CD14-positive monocyte (primary cell): ENCODE measurements at regions not wholly inside any gene's neighbourhood (a gene's known extent, or its start where the extent isn't known, plus 50 kb on each side); places are given as distances from the start of the nearest gene placed in this dataset.

Experiments
- DNase-seq, 3 donors: peaks; one replicate each; pipeline ENCODE4 v3.0.0-alpha.2; 2011 to 2022
- H2AFZ ChIP-seq: 2 replicates; pipeline ENCODE4 v1.6.0; 2012; ENCODE audit warnings: mild to moderate bottlenecking, low read depth, low read length, inconsistent platforms; ENCODE audit not compliant: insufficient read depth, poor library complexity, severe bottlenecking
- H3K27ac ChIP-seq, 2 donors: 1 replicate in 1 of 2; 2 replicates in 1 of 2; pipeline ENCODE4 v1.5.1; 2012 to 2013; ENCODE audit warnings: low read length in 2 of 2, control low read depth in 1 of 2, inconsistent platforms in 1 of 2, low read depth in 1 of 2, mild to moderate bottlenecking in 1 of 2
- H3K27me3 ChIP-seq, 2 donors: one replicate each; pipeline versions ENCODE4 v1.6.0 to v1.6.1; 2011 to 2013; ENCODE audit warnings: low read length in 2 of 2; ENCODE audit not compliant: control insufficient read depth in 2 of 2, insufficient read depth in 2 of 2
- H3K36me3 ChIP-seq, 2 donors: replicated peaks in 1 of 2; 1 replicate in 1 of 2; 2 replicates in 1 of 2; pipeline versions ENCODE4 v1.5.1 to v1.6.1; 2012 to 2013; ENCODE audit warnings: low read length in 2 of 2, control low read depth in 1 of 2, inconsistent platforms in 1 of 2, mild to moderate bottlenecking in 1 of 2; ENCODE audit not compliant: insufficient read depth in 2 of 2, control insufficient read depth in 1 of 2
- H3K4me1 ChIP-seq, 2 donors: 1 replicate in 1 of 2; 2 replicates in 1 of 2; pipeline versions ENCODE4 v1.5.1 to v1.6.1; 2012 to 2013; ENCODE audit warnings: low read length in 2 of 2, control low read depth in 1 of 2, inconsistent platforms in 1 of 2, mild to moderate bottlenecking in 1 of 2, moderate library complexity in 1 of 2; ENCODE audit not compliant: insufficient read depth in 2 of 2, control insufficient read depth in 1 of 2
- H3K4me2 ChIP-seq: replicated peaks from 2 replicates; pipeline ENCODE3; 2012; ENCODE audit warnings: low read length, moderate library complexity, mild to moderate bottlenecking; ENCODE audit not compliant: poor library complexity, severe bottlenecking; ENCODE audit errors: extremely low read depth
- H3K4me3 ChIP-seq, 3 experiments: fragments of 200-600 bp in 1 of 3; sonication (generic) in 1 of 3; replicated peaks in 1 of 3; 1 replicate in 2 of 3; 2 replicates in 1 of 3; pipeline ENCODE4 v1.5.1; 2011 to 2013; ENCODE audit warnings: low read length in 3 of 3, mild to moderate bottlenecking in 3 of 3, control low read depth in 2 of 3, low read depth in 2 of 3, inconsistent platforms in 1 of 3, moderate library complexity in 1 of 3
- H3K79me2 ChIP-seq: 2 replicates; pipeline ENCODE4 v1.6.0; 2012; ENCODE audit warnings: mild to moderate bottlenecking, control low read depth, inconsistent platforms, low read length, moderate library complexity; ENCODE audit not compliant: insufficient read depth
- H3K9ac ChIP-seq: 2 replicates; pipeline ENCODE4 v1.6.0; 2017; ENCODE audit warnings: low read length, mild to moderate bottlenecking; ENCODE audit not compliant: insufficient read depth, poor library complexity, severe bottlenecking
- H3K9me3 ChIP-seq, 2 donors: replicated peaks in 1 of 2; 1 replicate in 1 of 2; 2 replicates in 1 of 2; pipeline versions ENCODE4 v1.5.1 to v1.6.1; 2012 to 2013; ENCODE audit warnings: low read length in 2 of 2, control low read depth in 1 of 2; ENCODE audit not compliant: control insufficient read depth in 1 of 2, insufficient read depth in 1 of 2
- H4K20me1 ChIP-seq: 2 replicates; pipeline ENCODE4 v1.6.0; 2012; ENCODE audit warnings: mild to moderate bottlenecking, low read length, control low read depth, moderate library complexity; ENCODE audit not compliant: insufficient read depth
- H3K27ac Mint-ChIP-seq, 7 donors: one replicate each; pipeline ENCODE4 v1.8.0; 2020; ENCODE audit warnings: mild to moderate bottlenecking in 7 of 7, mixed read lengths in 7 of 7, moderate library complexity in 6 of 7, inconsistent platforms in 2 of 7
- H3K27me3 Mint-ChIP-seq, 3 donors: one replicate each; pipeline ENCODE4 v1.8.0; 2021 to 2022; ENCODE audit warnings: low read depth in 3 of 3, mild to moderate bottlenecking in 3 of 3, mixed read lengths in 3 of 3, moderate library complexity in 3 of 3, inconsistent platforms in 1 of 3
- H3K36me3 Mint-ChIP-seq, 2 donors: one replicate each; pipeline ENCODE4 v1.8.0; 2020; ENCODE audit warnings: mixed read lengths in 2 of 2, inconsistent platforms in 1 of 2, mild to moderate bottlenecking in 1 of 2
- H3K4me1 Mint-ChIP-seq: one replicate; pipeline ENCODE4 v1.8.0; 2020; ENCODE audit warnings: mild to moderate bottlenecking, mixed read lengths
- H3K4me3 Mint-ChIP-seq, 2 donors: one replicate each; pipeline ENCODE4 v1.8.0; 2020; ENCODE audit warnings: mild to moderate bottlenecking in 2 of 2, mixed read lengths in 2 of 2, moderate library complexity in 1 of 2
- H3K9me3 Mint-ChIP-seq, 7 donors: one replicate each; pipeline ENCODE4 v1.8.0; 2020 to 2022; ENCODE audit warnings: mixed read lengths in 7 of 7, mild to moderate bottlenecking in 6 of 7, moderate library complexity in 6 of 7, inconsistent platforms in 2 of 7
- CTCF ChIP-seq: fragments of 200-600 bp; IDR thresholded peaks from one replicate; pipeline ENCODE4 v1.8.0; 2022; ENCODE audit warnings: antibody characterized with exemption, mild to moderate bottlenecking
- WGBS: methylation state at CpG from one replicate; pipeline ENCODE4 v1.1.5; 2013; ENCODE audit warnings: missing lambda C conversion rate; ENCODE audit not compliant: insufficient coverage; 5-methylcytosine and 5-hydroxymethylcytosine counted together
- intact Hi-C, 2 donors: fragments of 100-400 bp; cut with micrococcal nuclease; formaldehyde crosslinking; loops; one replicate each; pipeline versions ENCODE4 v1.15.0 to v1.15.1; 2023

- Histone ChIP-seq H3K9ac (no peak overlapping the region), H2AFZ (no peak overlapping the region), H3K4me1 (no peaks in the 10 kb centered on the region), H3K27ac (no peak overlapping the region), H3K4me3 (no peak overlapping the region), H3K4me2 (no peak overlapping the region), H3K36me3 (no peaks in the 10 kb centered on the region), H4K20me1 (no peaks in the 10 kb centered on the region), H3K9me3 (no peaks in the 10 kb centered on the region), H3K27me3 (peaks cover 6 to 20% of the 10 kb centered on the region in 2 donors), H3K79me2 (no peaks in the 10 kb centered on the region)
- WGBS = 11% methylated on average over 6 of the region's 9 CpGs
- no peak for DNase-seq
- no peak overlapping the region for H3K27ac Mint-ChIP-seq
- peaks cover 0 to 7% (median 4%) of the 10 kb centered on the region in 7 donors for H3K9me3 Mint-ChIP-seq
- peak overlapping the region in 1 of 2 donors; percentile 43 for H3K4me3 Mint-ChIP-seq
- H3K27me3 Mint-ChIP-seq = peaks cover 10 to 35% (median 19%) of the 10 kb centered on the region in 3 donors
- TF ChIP-seq CTCF = no peak
- H3K4me1 Mint-ChIP-seq = peaks cover 4% of the 10 kb centered on the region
- intact Hi-C loops = no loop called here
- H3K36me3 Mint-ChIP-seq = no peaks in the 10 kb centered on the region
These were observed 488.3 kb downstream of the CDH26 start for GRCh38 chr20:60446267-60447111.

GRCh38 chr20:60447703-60448102 is 489.5 kb downstream of the CDH26 start:
- Mint-ChIP-seq H3K36me3 (no peaks in the 10 kb centered on the region), H3K4me1 (peaks cover 4% of the 10 kb centered on the region), H3K27me3 (peaks cover 10 to 34% (median 24%) of the 10 kb centered on the region in 3 donors), H3K9me3 (peaks cover 0 to 5% (median 3%) of the 10 kb centered on the region in 7 donors), H3K27ac (no peak overlapping the region), H3K4me3 (no peak overlapping the region)
- Histone ChIP-seq H4K20me1 (no peaks in the 10 kb centered on the region), H3K79me2 (no peaks in the 10 kb centered on the region), H3K4me3 (no peak overlapping the region), H3K4me2 (no peak overlapping the region), H3K9ac (no peak overlapping the region), H3K27me3 (peaks cover 6 to 19% of the 10 kb centered on the region in 2 donors), H3K27ac (no peak overlapping the region), H3K9me3 (no peaks in the 10 kb centered on the region), H2AFZ (no peak overlapping the region), H3K36me3 (no peaks in the 10 kb centered on the region), H3K4me1 (no peaks in the 10 kb centered on the region)
- 90% methylated on average over 3 of the region's 3 CpGs for WGBS
- DNase-seq = no peak
- no peak for TF ChIP-seq CTCF
- intact Hi-C loops = no loop called here
